ENCODE measurements at regions not wholly inside any gene's neighbourhood (a gene's known extent, or its start where the extent isn't known, plus 50 kb on each side); places are given as distances from the start of the nearest gene placed in this dataset.
"Not testable (repeated sequence)": the region's sequence is repeated elsewhere in the genome, so short reads cannot be mapped to it uniquely, and the experiment has no call there.

DNA sequence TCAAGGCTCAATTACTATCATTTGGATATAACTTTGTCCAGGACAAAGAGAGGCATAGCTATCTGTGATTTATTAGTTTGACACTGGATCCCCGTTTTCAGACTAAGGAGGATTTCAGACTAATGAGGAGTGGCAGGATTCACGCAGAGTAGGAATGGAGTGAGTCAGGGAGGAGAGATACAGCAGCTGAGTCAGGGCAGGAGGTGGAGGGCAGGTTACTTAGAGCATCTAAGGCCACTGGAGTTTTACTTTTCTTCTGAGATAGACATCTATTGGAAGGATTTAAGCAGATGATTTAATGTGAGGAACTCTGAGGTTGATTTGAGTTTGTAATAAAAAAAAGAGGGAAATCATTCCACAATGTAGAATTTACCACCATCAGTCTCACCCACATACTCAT, 110.6 kb downstream of the RPIA start:
- H3K4me3 Mint-ChIP-seq, H3K36me3 Mint-ChIP-seq, H3K4me1 Mint-ChIP-seq, H3K9me3 Mint-ChIP-seq, H3K27ac Mint-ChIP-seq, H3K27me3 Mint-ChIP-seq, DNase-seq: not testable (repeated sequence)

- Mint-ChIP-seq H3K27ac (no peak overlapping the region), H3K27me3 (no peaks in the 10 kb centered on the region), H3K4me3 (no peak overlapping the region), H3K36me3 (no peaks in the 10 kb centered on the region), H3K9me3 (no peaks in the 10 kb centered on the region), H3K4me1 (no peaks in the 10 kb centered on the region)
- no peak for DNase-seq
Measured at GRCh38 chr2:88807237-88807962, 115.9 kb downstream of the RPIA start.

GRCh38 chr2:88808083-88808482, 116.6 kb downstream of the RPIA start:
- no peaks in the 10 kb centered on the region for H3K36me3 Mint-ChIP-seq
- no peaks in the 10 kb centered on the region for H3K4me1 Mint-ChIP-seq
- no peak overlapping the region for H3K27ac Mint-ChIP-seq
- no peaks in the 10 kb centered on the region for H3K27me3 Mint-ChIP-seq
- H3K9me3 Mint-ChIP-seq: no peaks in the 10 kb centered on the region
- DNase-seq: no peak
- no peak overlapping the region for H3K4me3 Mint-ChIP-seq

GRCh38 chr2:88808652-88809051, 117.2 kb downstream of the RPIA start:
- no peaks in the 10 kb centered on the region for H3K36me3 Mint-ChIP-seq
- H3K4me3 Mint-ChIP-seq: no peak overlapping the region
- no peaks in the 10 kb centered on the region for H3K9me3 Mint-ChIP-seq

GRCh38 chr2:88809216-88809615, 117.7 kb downstream of the RPIA start:
- Mint-ChIP-seq H3K36me3 (no peaks in the 10 kb centered on the region), H3K9me3 (no peaks in the 10 kb centered on the region), H3K4me3 (no peak overlapping the region), H3K27me3 (no peaks in the 10 kb centered on the region), H3K4me1 (no peaks in the 10 kb centered on the region), H3K27ac (no peak overlapping the region)
- DNase-seq: no peak

More at GRCh38 chr2:88808652-88809051, 117.2 kb downstream of the RPIA start:
- Mint-ChIP-seq H3K27ac (no peak overlapping the region), H3K27me3 (no peaks in the 10 kb centered on the region), H3K4me1 (no peaks in the 10 kb centered on the region)
- no peak for DNase-seq

DNA sequence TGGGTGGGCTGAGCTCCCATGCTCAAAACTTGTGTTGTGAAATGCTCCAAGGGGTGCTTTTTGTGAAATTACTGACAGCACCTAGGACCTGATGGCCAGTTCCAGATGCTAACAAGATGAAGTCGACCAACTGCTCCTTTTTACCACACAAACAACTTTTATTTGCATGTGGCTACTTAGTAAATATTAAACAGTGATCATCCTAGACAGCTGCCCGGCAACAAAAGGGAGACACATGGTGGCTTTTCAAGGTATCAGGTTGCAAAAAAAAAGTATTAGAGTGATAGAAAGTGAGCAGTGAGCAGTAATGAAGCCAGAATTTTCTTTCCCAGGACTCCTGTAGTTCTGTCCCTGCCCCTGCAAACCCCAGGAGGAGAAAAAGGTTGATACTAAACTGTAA, 118.5 kb downstream of the RPIA start:
- Mint-ChIP-seq H3K27me3 (no peaks in the 10 kb centered on the region), H3K9me3 (peaks cover 6% of the 10 kb centered on the region), H3K27ac (no peak overlapping the region), H3K36me3 (no peaks in the 10 kb centered on the region), H3K4me3 (no peak overlapping the region), H3K4me1 (no peaks in the 10 kb centered on the region)
- no peak for DNase-seq

DNA sequence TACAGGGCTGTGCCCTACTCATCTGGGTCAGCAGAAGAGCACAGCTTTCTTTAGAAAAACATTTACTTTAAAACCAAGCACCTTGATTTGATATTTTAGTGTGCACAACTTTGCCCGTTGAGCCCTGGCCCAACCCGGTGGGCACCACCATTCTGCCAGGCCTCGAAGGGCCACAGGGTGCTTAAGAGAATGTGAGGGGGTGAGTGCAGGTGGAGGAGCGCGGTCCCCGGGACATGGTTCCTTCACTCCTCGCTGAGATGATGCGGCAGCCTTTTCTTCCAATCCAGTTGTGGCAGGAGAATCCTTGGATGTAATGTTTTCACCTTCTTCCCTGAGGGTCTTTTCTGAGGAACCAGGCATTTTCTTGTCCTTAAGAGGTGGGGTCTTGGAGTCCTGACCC, 119.0 kb downstream of the RPIA start:
- peaks cover 11% of the 10 kb centered on the region for H3K9me3 Mint-ChIP-seq
- no peaks in the 10 kb centered on the region for H3K4me1 Mint-ChIP-seq
- H3K27ac Mint-ChIP-seq: no peak overlapping the region
- no peaks in the 10 kb centered on the region for H3K36me3 Mint-ChIP-seq
- no peaks in the 10 kb centered on the region for H3K27me3 Mint-ChIP-seq
- no peak overlapping the region for H3K4me3 Mint-ChIP-seq
- no peak for DNase-seq

DNA sequence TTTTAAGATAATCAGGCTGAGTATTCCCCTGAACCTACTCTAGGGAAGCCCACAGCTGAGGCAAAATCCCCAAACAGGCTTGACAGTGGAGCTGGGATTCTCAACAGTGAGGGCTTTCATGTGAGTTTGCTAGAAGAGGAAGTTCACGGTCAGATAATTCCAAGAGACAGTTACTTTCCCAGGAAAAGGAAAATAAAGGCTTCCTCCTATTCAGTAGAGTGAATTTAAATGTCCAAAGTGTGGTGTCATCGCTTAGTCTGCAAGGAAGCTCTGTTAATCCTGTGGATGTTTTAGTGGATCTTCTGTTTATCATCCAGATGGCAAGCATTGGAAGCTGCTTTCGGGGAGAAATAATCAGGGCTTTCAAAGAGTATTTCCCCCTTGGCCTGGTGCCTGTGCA, 119.8 kb downstream of the RPIA start:
- H3K4me3 Mint-ChIP-seq: no peak overlapping the region
- no peak for DNase-seq
- H3K36me3 Mint-ChIP-seq: no peaks in the 10 kb centered on the region
- H3K27me3 Mint-ChIP-seq: no peaks in the 10 kb centered on the region
- peaks cover 17% of the 10 kb centered on the region for H3K9me3 Mint-ChIP-seq
- no peak overlapping the region for H3K27ac Mint-ChIP-seq
- H3K4me1 Mint-ChIP-seq: no peaks in the 10 kb centered on the region

DNA sequence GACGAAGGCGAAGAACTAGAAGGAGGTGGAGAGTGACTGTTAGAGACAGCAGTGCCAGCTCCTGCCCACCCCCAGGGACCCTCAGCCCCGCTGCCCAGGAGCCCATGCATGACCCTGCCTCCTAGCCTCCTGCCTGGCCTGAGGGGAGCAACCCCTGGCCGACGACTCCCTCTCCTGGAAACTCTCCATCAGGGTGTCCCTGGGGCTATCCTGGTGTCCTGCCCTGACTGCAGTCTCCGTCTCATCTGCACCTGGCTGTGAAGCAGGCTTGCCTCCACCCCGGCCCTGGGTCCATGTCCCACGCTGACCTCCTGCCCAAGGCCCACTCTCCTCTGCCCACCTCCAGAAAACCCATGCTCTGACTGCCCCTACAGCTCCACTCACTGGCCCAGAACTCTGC, 120.2 kb downstream of the RPIA start:
- no peaks in the 10 kb centered on the region for H3K27me3 Mint-ChIP-seq

GRCh38 chr2:88813612-88814011, 122.1 kb downstream of the RPIA start:
- H3K9me3 Mint-ChIP-seq: peaks cover 19% of the 10 kb centered on the region
- no peak overlapping the region for H3K4me3 Mint-ChIP-seq
- H3K4me1 Mint-ChIP-seq: no peaks in the 10 kb centered on the region
- H3K36me3 Mint-ChIP-seq: no peaks in the 10 kb centered on the region
- no peak overlapping the region for H3K27ac Mint-ChIP-seq
- H3K27me3 Mint-ChIP-seq: peaks cover 4% of the 10 kb centered on the region
- DNase-seq: no peak

More for the DNA sequence above, 120.2 kb downstream of the RPIA start:
- Mint-ChIP-seq H3K9me3 (peaks cover 19% of the 10 kb centered on the region), H3K4me1 (no peaks in the 10 kb centered on the region), H3K36me3 (no peaks in the 10 kb centered on the region), H3K27ac (no peak overlapping the region), H3K4me3 (no peak overlapping the region)
- DNase-seq: no peak

DNA sequence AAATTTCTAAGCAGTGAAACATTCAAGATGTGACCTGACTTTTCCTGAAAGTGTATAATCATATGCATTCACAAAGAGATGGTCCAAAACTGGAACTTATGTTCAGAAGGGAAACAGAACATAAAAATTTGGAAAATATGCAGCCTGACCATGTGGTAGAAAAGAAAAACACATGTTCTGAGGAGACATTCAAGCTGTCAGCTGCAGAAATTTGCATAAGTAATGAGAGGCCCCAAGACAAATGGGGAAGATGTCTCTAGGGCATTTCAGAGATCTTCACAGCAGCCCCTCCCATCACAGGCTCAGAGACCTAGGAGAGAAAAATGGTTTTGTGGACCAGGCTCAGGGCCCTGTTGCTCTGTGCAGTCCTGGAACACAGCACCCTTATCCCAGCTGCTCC, 123.8 kb downstream of the RPIA start:
- H3K27ac Mint-ChIP-seq: no peak overlapping the region

GRCh38 chr2:88815697-88816096, 124.2 kb downstream of the RPIA start:
- Mint-ChIP-seq H3K9me3 (peaks cover 19% of the 10 kb centered on the region), H3K27ac (no peak overlapping the region), H3K36me3 (no peaks in the 10 kb centered on the region), H3K4me3 (no peak overlapping the region), H3K27me3 (peaks cover 4% of the 10 kb centered on the region), H3K4me1 (no peaks in the 10 kb centered on the region)
- DNase-seq: no peak

More for the DNA sequence above, 123.8 kb downstream of the RPIA start:
- Mint-ChIP-seq H3K4me3 (no peak overlapping the region), H3K27me3 (peaks cover 4% of the 10 kb centered on the region), H3K36me3 (no peaks in the 10 kb centered on the region), H3K4me1 (no peaks in the 10 kb centered on the region), H3K9me3 (peaks cover 19% of the 10 kb centered on the region)
- no peak for DNase-seq

DNA sequence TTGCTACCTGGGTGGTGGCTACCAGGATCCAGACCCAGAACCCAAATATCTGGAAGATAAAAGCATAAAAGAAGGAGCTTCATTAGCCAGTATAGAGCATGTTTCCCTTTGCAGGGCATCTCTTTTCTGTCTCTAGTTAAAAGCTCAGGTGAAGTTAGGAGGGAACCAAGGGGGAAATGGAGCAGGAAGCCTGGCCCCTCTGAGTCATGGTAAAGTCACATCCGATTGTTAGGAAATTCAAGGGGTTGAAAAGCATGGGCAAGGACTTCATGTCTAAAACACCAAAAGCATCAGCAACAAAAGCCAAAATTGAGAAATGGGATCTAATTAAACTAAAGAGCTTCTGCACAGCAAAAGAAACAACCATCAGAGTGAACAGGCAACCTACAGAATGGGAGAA, 126.9 kb downstream of the RPIA start:
- H3K36me3 Mint-ChIP-seq: no peaks in the 10 kb centered on the region
- DNase-seq: no peak
- H3K9me3 Mint-ChIP-seq: peaks cover 19% of the 10 kb centered on the region
- H3K4me3 Mint-ChIP-seq: no peak overlapping the region
- no peaks in the 10 kb centered on the region for H3K4me1 Mint-ChIP-seq
- H3K27ac Mint-ChIP-seq: no peak overlapping the region
- peaks cover 4% of the 10 kb centered on the region for H3K27me3 Mint-ChIP-seq

- peaks cover 8% of the 10 kb centered on the region for H3K27me3 Mint-ChIP-seq
Measured at GRCh38 chr2:88824951-88825350, 133.5 kb downstream of the RPIA start.

GRCh38 chr2:88826399-88826798, 134.9 kb downstream of the RPIA start:
- Mint-ChIP-seq H3K36me3 (no peaks in the 10 kb centered on the region), H3K27me3 (peaks cover 8% of the 10 kb centered on the region), H3K4me3 (no peak overlapping the region), H3K27ac (no peak overlapping the region), H3K9me3 (no peaks in the 10 kb centered on the region), H3K4me1 (no peaks in the 10 kb centered on the region)
- no peak for DNase-seq

More at GRCh38 chr2:88824951-88825350, 133.5 kb downstream of the RPIA start:
- no peak overlapping the region for H3K4me3 Mint-ChIP-seq
- no peaks in the 10 kb centered on the region for H3K36me3 Mint-ChIP-seq
- DNase-seq: no peak
- H3K4me1 Mint-ChIP-seq: no peaks in the 10 kb centered on the region
- no peaks in the 10 kb centered on the region for H3K9me3 Mint-ChIP-seq
- H3K27ac Mint-ChIP-seq: no peak overlapping the region

- H3K36me3 Mint-ChIP-seq: no peaks in the 10 kb centered on the region
- no peaks in the 10 kb centered on the region for H3K9me3 Mint-ChIP-seq
- peaks cover 8% of the 10 kb centered on the region for H3K27me3 Mint-ChIP-seq
- DNase-seq: no peak
- no peaks in the 10 kb centered on the region for H3K4me1 Mint-ChIP-seq
- H3K27ac Mint-ChIP-seq: no peak overlapping the region
- no peak overlapping the region for H3K4me3 Mint-ChIP-seq
Measured at GRCh38 chr2:88827821-88828220, 136.3 kb downstream of the RPIA start.

Measured in activated naive CD8-positive, alpha-beta T cell treated with anti-CD3 and anti-CD28 coated beads for 36 hours (primary cell).